ENCODE measurements at regions not wholly inside any gene's neighbourhood (a gene's known extent, or its start where the extent isn't known, plus 50 kb on each side); places are given as distances from the start of the nearest gene placed in this dataset.
"Not testable (repeated sequence)": the region's sequence is repeated elsewhere in the genome, so short reads cannot be mapped to it uniquely, and the experiment has no call there.

DNA sequence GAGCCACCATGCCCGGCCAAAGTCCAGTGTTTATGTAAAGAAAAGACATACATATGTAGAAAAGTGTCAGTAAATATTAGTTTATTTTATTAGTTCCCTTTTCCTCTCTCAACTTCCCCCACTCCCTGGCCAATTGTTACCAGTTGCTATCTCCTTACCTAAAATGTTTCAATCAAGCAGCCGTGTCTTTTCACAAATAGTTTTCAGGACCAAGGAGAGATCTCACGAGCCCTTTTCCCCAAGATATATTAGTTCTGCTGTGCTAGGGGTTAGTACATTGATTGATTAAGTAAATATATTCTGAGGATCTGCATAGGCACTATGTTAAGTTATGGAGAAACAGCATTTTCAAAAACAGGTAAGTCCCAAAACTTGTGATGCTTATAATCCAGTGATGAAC lies 87.4 kb downstream of the ZIC4 start:
- H2AK9ac ChIP-seq (replicated peaks; ENCODE audit: low read depth, low read length, poor library complexity): no peak overlapping the region
- H3K9me1 ChIP-seq (ENCODE audit: insufficient read depth, low read length): no peaks in the 10 kb centered on the region
- no peaks in the 10 kb centered on the region for H4K20me1 ChIP-seq (ENCODE audit: insufficient read depth, low read length)
- BruUV-seq (replicated peaks): no TSS peak
- H4K91ac ChIP-seq (ENCODE audit: insufficient read depth, low read depth, low read length): no peak overlapping the region
- no peaks in the 10 kb centered on the region for H3K4me1 ChIP-seq (ENCODE audit: control insufficient read depth, insufficient read depth, low read length)
- H2BK15ac ChIP-seq (ENCODE audit: low read depth, low read length): no peak overlapping the region
- TF ChIP-seq MAFK (IDR thresholded peaks at IDR 0.05; ENCODE audit: low read depth, low read length): no peak
- no peak for TF ChIP-seq ELK1 (IDR thresholded peaks at IDR 0.05; ENCODE audit: borderline replicate concordance, low read depth, low read length)
- no peak for TF ChIP-seq RCOR1 (IDR thresholded peaks at IDR 0.05; ENCODE audit: insufficient replicate concordance, low read length)
- no peak for TF ChIP-seq NFE2L2 (IDR thresholded peaks at IDR 0.05; ENCODE audit: low read depth, low read length)
- TF ChIP-seq RAD21 (IDR thresholded peaks at IDR 0.05; ENCODE audit: low read length): no peak
- H3K36me3 ChIP-seq (ENCODE audit: control insufficient read depth, insufficient read depth, low read length): no peaks in the 10 kb centered on the region
- no peak overlapping the region for H2BK5ac ChIP-seq (ENCODE audit: low read depth, low read length, poor library complexity, severe bottlenecking)
- ATAC-seq (ENCODE audit: low read depth): no peak
- no peak overlapping the region for H3K18ac ChIP-seq (ENCODE audit: low read depth, low read length)
- no peaks in the 10 kb centered on the region for H3K9me3 ChIP-seq (ENCODE audit: control insufficient read depth, insufficient read depth, low read length)
- no peak overlapping the region for H2AK5ac ChIP-seq (ENCODE audit: low read depth, low read length)
- ChIA-PET CTCF (no interaction called here), POLR2A (ENCODE audit: unreplicated experiment) (no interaction called here)
- in situ Hi-C loops (cut with MboI; ENCODE audit: low sequenced_read_pairs): no loop called here
- DNase-seq: no peak
- no peak overlapping the region for H3K4ac ChIP-seq (ENCODE audit: low read depth, low read length)
- no peak overlapping the region for H3K9ac ChIP-seq (ENCODE audit: low read depth, low read length)
- no peak overlapping the region for H3K27ac ChIP-seq (ENCODE audit: insufficient read depth, low read length)
- H2BK20ac ChIP-seq (ENCODE audit: low read depth, low read length): no peak overlapping the region
- no peak overlapping the region for H2BK120ac ChIP-seq (ENCODE audit: low read depth, low read length)
- H3K56ac ChIP-seq (ENCODE audit: extremely low read depth, insufficient read depth, low read length): no peak overlapping the region
- dilution Hi-C loops (cut with HindIII; ENCODE audit: low sequenced_read_pairs, unreplicated experiment): no loop called here
- intact Hi-C loops (cut with micrococcal nuclease): no loop called here
- H3K4me2 ChIP-seq (ENCODE audit: low read depth, low read length): no peak overlapping the region
- no peak overlapping the region for H4K5ac ChIP-seq (ENCODE audit: low read depth, low read length)
- no peak overlapping the region for H3K4me3 ChIP-seq (ENCODE audit: insufficient read depth, low read depth, low read length)
- no CpG with 5 or more reads among the region's 3 CpGs for WGBS, 2 experiments (ENCODE audit: extremely low coverage in 2 of 2, insufficient read length in 1 of 2)
- H3K27me3 ChIP-seq (ENCODE audit: control insufficient read depth, insufficient read depth, low read length): no peaks in the 10 kb centered on the region
- no peak overlapping the region for H3K14ac ChIP-seq (replicated peaks; ENCODE audit: low read depth, low read length)
- no peaks in the 10 kb centered on the region for H3K79me1 ChIP-seq (ENCODE audit: low read depth in 1 of 2, low read length in 2 of 2)
- no peak overlapping the region for H3K23ac ChIP-seq (ENCODE audit: low read depth, low read length)
- H2AFZ ChIP-seq (replicated peaks; ENCODE audit: low read length, poor library complexity): no peak overlapping the region
- H4K8ac ChIP-seq (ENCODE audit: low read depth in 2 of 2, low read length in 2 of 2): no peak overlapping the region

DNA sequence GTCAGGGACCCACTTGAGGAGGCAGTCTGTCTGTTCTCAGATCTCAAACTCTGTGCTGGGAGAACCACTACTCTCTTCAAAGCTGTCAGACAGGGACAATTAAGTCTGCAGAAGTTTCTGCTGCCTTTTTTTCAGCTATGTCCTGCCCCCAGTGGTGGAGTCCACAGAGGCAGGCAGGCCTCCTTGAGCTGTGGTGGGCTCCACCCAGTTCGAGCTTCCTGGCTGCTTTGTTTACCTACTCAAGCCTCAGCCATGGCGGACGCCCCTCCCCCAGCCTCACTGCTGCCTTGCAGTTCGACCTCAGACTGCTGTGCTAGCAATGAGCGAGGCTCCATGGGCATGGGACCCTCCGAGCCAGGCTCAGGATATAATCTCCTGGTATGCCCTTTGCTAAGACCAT lies 89.3 kb downstream of the ZIC4 start:
- H3K56ac ChIP-seq (ENCODE audit: extremely low read depth, insufficient read depth, low read length); H3K9me1 ChIP-seq (ENCODE audit: insufficient read depth, low read length); H2BK120ac ChIP-seq (ENCODE audit: low read depth, low read length); BruUV-seq (replicated peaks); H3K4ac ChIP-seq (ENCODE audit: low read depth, low read length); H4K8ac ChIP-seq (ENCODE audit: low read depth in 2 of 2, low read length in 2 of 2); H4K5ac ChIP-seq (ENCODE audit: low read depth, low read length); H3K9me3 ChIP-seq (ENCODE audit: control insufficient read depth, insufficient read depth, low read length); POLR2A ChIA-PET (ENCODE audit: unreplicated experiment); H2AK9ac ChIP-seq (replicated peaks; ENCODE audit: low read depth, low read length, poor library complexity); H3K14ac ChIP-seq (replicated peaks; ENCODE audit: low read depth, low read length); in situ Hi-C loops (cut with MboI; ENCODE audit: low sequenced_read_pairs); DNase-seq; H3K79me1 ChIP-seq (ENCODE audit: low read depth in 1 of 2, low read length in 2 of 2); H3K4me2 ChIP-seq (ENCODE audit: low read depth, low read length); CTCF ChIA-PET; H3K4me3 ChIP-seq (ENCODE audit: insufficient read depth, low read depth, low read length); H2AK5ac ChIP-seq (ENCODE audit: low read depth, low read length); H4K91ac ChIP-seq (ENCODE audit: insufficient read depth, low read depth, low read length); H3K23ac ChIP-seq (ENCODE audit: low read depth, low read length); H4K20me1 ChIP-seq (ENCODE audit: insufficient read depth, low read length); H2BK15ac ChIP-seq (ENCODE audit: low read depth, low read length); intact Hi-C loops (cut with micrococcal nuclease); ATAC-seq (ENCODE audit: low read depth); H3K27ac ChIP-seq (ENCODE audit: insufficient read depth, low read length); H3K4me1 ChIP-seq (ENCODE audit: control insufficient read depth, insufficient read depth, low read length); H3K36me3 ChIP-seq (ENCODE audit: control insufficient read depth, insufficient read depth, low read length); H2BK20ac ChIP-seq (ENCODE audit: low read depth, low read length); dilution Hi-C loops (cut with HindIII; ENCODE audit: low sequenced_read_pairs, unreplicated experiment); H2AFZ ChIP-seq (replicated peaks; ENCODE audit: low read length, poor library complexity); H3K18ac ChIP-seq (ENCODE audit: low read depth, low read length); H3K9ac ChIP-seq (ENCODE audit: low read depth, low read length); H2BK5ac ChIP-seq (ENCODE audit: low read depth, low read length, poor library complexity, severe bottlenecking); H3K27me3 ChIP-seq (ENCODE audit: control insufficient read depth, insufficient read depth, low read length): not testable (repeated sequence)
- 75% methylated on average over 3 of the region's 6 CpGs; no CpG with 5 or more reads in 1 of the 2 experiments for WGBS, 2 experiments (ENCODE audit: extremely low coverage in 2 of 2, insufficient read length in 1 of 2)
